Skin of body (tissue), 1 donor: ENCODE measurements at regions not wholly inside any gene's neighbourhood (a gene's known extent, or its start where the extent isn't known, plus 50 kb on each side); places are given as distances from the start of the nearest gene placed in this dataset.
"Not testable (repeated sequence)": the region's sequence is repeated elsewhere in the genome, so short reads cannot be mapped to it uniquely, and the experiment has no call there.

Experiments used
- DNase-seq: peaks from one replicate; lab custom pipeline; 2025; lab: John Stamatoyannopoulos, UW

- no peak for DNase-seq
These were observed 766.5 kb upstream of the B3GALT2 start for GRCh38 chr1:193952778-193953374.

- DNase-seq = no peak
These were observed 765.6 kb upstream of the B3GALT2 start for GRCh38 chr1:193951984-193952383.

- no peak for DNase-seq
These were observed 758.0 kb upstream of the B3GALT2 start for GRCh38 chr1:193944454-193944853.

GRCh38 chr1:193940176-193940575 lies 753.8 kb upstream of the B3GALT2 start:
- DNase-seq = no peak

- no peak for DNase-seq
These were observed 753.2 kb upstream of the B3GALT2 start for GRCh38 chr1:193939585-193939984.

- no peak for DNase-seq
These were observed 750.9 kb upstream of the B3GALT2 start for GRCh38 chr1:193937308-193937707.

GRCh38 chr1:193932979-193933378 lies 746.6 kb upstream of the B3GALT2 start:
- no peak for DNase-seq

GRCh38 chr1:193931356-193931755 lies 744.9 kb upstream of the B3GALT2 start:
- no peak for DNase-seq

GRCh38 chr1:193929374-193930033 lies 743.1 kb upstream of the B3GALT2 start:
- no peak for DNase-seq

- DNase-seq = no peak
These were observed 741.1 kb upstream of the B3GALT2 start for GRCh38 chr1:193927550-193927949.

- no peak for DNase-seq
These were observed 740.5 kb upstream of the B3GALT2 start for GRCh38 chr1:193926956-193927355.

- no peak for DNase-seq
These were observed 733.4 kb upstream of the B3GALT2 start for GRCh38 chr1:193919827-193920226.

- DNase-seq = no peak
These were observed 730.0 kb upstream of the B3GALT2 start for GRCh38 chr1:193916452-193916851.

GRCh38 chr1:193914871-193915270 lies 728.5 kb upstream of the B3GALT2 start:
- DNase-seq = no peak

GRCh38 chr1:193909406-193910082 lies 723.1 kb upstream of the B3GALT2 start:
- no peak for DNase-seq

- no peak for DNase-seq
These were observed 719.1 kb upstream of the B3GALT2 start for GRCh38 chr1:193905288-193906085.

- no peak for DNase-seq
These were observed 705.4 kb upstream of the B3GALT2 start for GRCh38 chr1:193891788-193892187.

- DNase-seq = no peak
These were observed 704.5 kb upstream of the B3GALT2 start for GRCh38 chr1:193890935-193891334.

- DNase-seq = no peak
These were observed 698.6 kb upstream of the B3GALT2 start for GRCh38 chr1:193884848-193885558.

- not testable (repeated sequence) for DNase-seq
These were observed 691.5 kb upstream of the B3GALT2 start for GRCh38 chr1:193877920-193878319.

GRCh38 chr1:193868425-193868824 lies 682.0 kb upstream of the B3GALT2 start:
- DNase-seq = no peak
